GM12878 (cell line): ENCODE measurements at regions not wholly inside any gene's neighbourhood (a gene's known extent, or its start where the extent isn't known, plus 50 kb on each side); places are given as distances from the start of the nearest gene placed in this dataset.

Source experiments
- ATAC-seq: fragments of 200-7000 bp; cut with Tn5 transposase; 3 replicates; pipeline ENCODE4 v1.9.1; 2020; ENCODE audit warnings: mild to moderate bottlenecking, moderate library complexity
- BruUV-seq: library from RNA; stranded (reverse); fragments of 400-500 nt; replicated peaks from 2 replicates; lab custom pipeline; 2021; lab: Mats Ljungman, UMichigan
- CTCF ChIA-PET: fragments of 300-600 bp; sonication (Branson Sonifier 250); formaldehyde crosslinking; extraction: SDS; loops from one replicate; lab custom pipeline; 2021; ENCODE audit warnings: inconsistent platforms; lab: Yijun Ruan, JAX
- POLR2A ChIA-PET: fragments of 350-600 bp; formaldehyde crosslinking; extraction: SDS; loops from one replicate; lab custom pipeline; 2021; ENCODE audit warnings: inconsistent platforms; lab: Charles Lee
- RAD21 ChIA-PET: fragments of 300-600 bp; sonication (Branson Sonifier 250); formaldehyde crosslinking; loops from one replicate; lab custom pipeline; 2023; ENCODE audit warnings: antibody characterized with exemption; ENCODE audit not compliant: unreplicated experiment; lab: Charles Lee
- SMC1A ChIA-PET: fragments of 300-600 bp; sonication (Branson Sonifier 250); formaldehyde crosslinking; loops from one replicate; lab custom pipeline; 2023; ENCODE audit not compliant: unreplicated experiment, uncharacterized antibody; lab: Charles Lee
- DNase-seq: peaks from one replicate; pipeline ENCODE4 v3.0.0-alpha.2; 2011; ENCODE audit warnings: low read depth, low spot score
- FAIRE-seq: peaks from 3 replicates; lab custom pipeline; 2011; peaks lifted over from hg19 to GRCh38; lab: Jason Lieb, UNC
- H2AFZ ChIP-seq: 2 replicates; pipeline ENCODE4 v1.6.0; 2011; ENCODE audit warnings: low read depth, low read length, control low read depth; ENCODE audit not compliant: control insufficient read depth
- H3K27ac ChIP-seq: 2 replicates; pipeline ENCODE4 v1.5.1; 2011; ENCODE audit warnings: control low read depth; ENCODE audit not compliant: control insufficient read depth, insufficient read depth
- H3K27me3 ChIP-seq, 2 experiments: replicated peaks in 1 of 2; 2 replicates each; pipeline versions ENCODE4 v1.6.0 to v1.6.1; 2011; ENCODE audit warnings: low read length in 1 of 2; ENCODE audit not compliant: control insufficient read depth in 2 of 2, insufficient read depth in 2 of 2
- H3K36me3 ChIP-seq, 2 experiments: 2 replicates each; pipeline ENCODE4 v1.5.1; 2011; ENCODE audit warnings: low read length in 1 of 2; ENCODE audit not compliant: control insufficient read depth in 2 of 2, insufficient read depth in 2 of 2
- H3K4me1 ChIP-seq: 2 replicates; pipeline ENCODE4 v1.6.1; 2011; ENCODE audit warnings: mild to moderate bottlenecking, low read length, moderate library complexity, mixed read lengths; ENCODE audit not compliant: control insufficient read depth, insufficient read depth
- H3K4me2 ChIP-seq: 2 replicates; pipeline ENCODE4 v1.6.0; 2011; ENCODE audit warnings: control low read depth; ENCODE audit not compliant: control insufficient read depth, insufficient read depth
- H3K4me3 ChIP-seq: fragments of 200-600 bp; sonication (generic); 2 replicates; pipeline ENCODE4 v1.5.1; 2016
- H3K79me2 ChIP-seq: 2 replicates; pipeline ENCODE4 v1.6.0; 2011; ENCODE audit warnings: low read length; ENCODE audit not compliant: control insufficient read depth, insufficient read depth
- H3K9ac ChIP-seq: 2 replicates; pipeline ENCODE4 v1.8.0; 2011; ENCODE audit warnings: low read length, control low read depth, mixed read lengths; ENCODE audit not compliant: control insufficient read depth, insufficient read depth
- H3K9me3 ChIP-seq: replicated peaks from 3 replicates; pipeline ENCODE4 v1.5.1; 2011; ENCODE audit warnings: mild to moderate bottlenecking, low read length; ENCODE audit not compliant: control insufficient read depth, insufficient read depth
- H4K20me1 ChIP-seq: 2 replicates; pipeline ENCODE4 v1.6.0; 2011; ENCODE audit not compliant: control insufficient read depth, insufficient read depth
- CHD2 ChIP-seq: IDR thresholded peaks from 2 replicates; pipeline ENCODE4 v1.6.1; 2011; ENCODE audit warnings: low read depth, low read length, improper control_type of control experiment, borderline replicate concordance
- EED ChIP-seq: sonication (generic); IDR thresholded peaks from 2 replicates; pipeline ENCODE4 v1.6.1; 2016; ENCODE audit warnings: antibody characterized with exemption, low read depth
- ESRRA ChIP-seq: IDR thresholded peaks from 2 replicates; pipeline ENCODE4 v1.6.1; 2012; ENCODE audit warnings: mild to moderate bottlenecking, low read length, improper control_type of control experiment
- FOS ChIP-seq: IDR thresholded peaks from 3 replicates; pipeline ENCODE4 v1.6.1; 2011; ENCODE audit warnings: borderline replicate concordance; ENCODE audit not compliant: insufficient read length; ENCODE audit errors: extremely low read depth
- FOXK2 ChIP-seq: fragments of 450-650 bp; IDR thresholded peaks from 2 replicates; pipeline ENCODE4 v1.6.1; 2017; ENCODE audit warnings: mild to moderate bottlenecking, moderate library complexity
- NKRF ChIP-seq: fragments of 450-650 bp; conservative IDR thresholded peaks from 2 replicates; pipeline ENCODE4 v1.6.1; 2017; ENCODE audit warnings: mild to moderate bottlenecking, moderate library complexity
- SIN3A ChIP-seq: IDR thresholded peaks from 2 replicates; pipeline ENCODE4 v1.6.1; 2012; ENCODE audit warnings: low read depth, low read length, improper control_type of control experiment
- WGBS: methylation state at CpG from one replicate; pipeline ENCODE4 v1.1.6; 2016; ENCODE audit warnings: low lambda C conversion rate; ENCODE audit not compliant: insufficient replicate concordance, insufficient coverage; ENCODE audit errors: missing lambda C conversion rate; 5-methylcytosine and 5-hydroxymethylcytosine counted together
- in situ Hi-C: fragments of 300-500 bp; cut with MboI; formaldehyde crosslinking; loops from 9 replicates; pipeline ENCODE4 v1.14.3; 2018; ENCODE audit warnings: mixed read lengths
- intact Hi-C: fragments of 100-400 bp; cut with micrococcal nuclease; formaldehyde crosslinking; loops from one replicate; pipeline ENCODE4 v1.14.2; 2022; ENCODE audit not compliant: unreplicated experiment

- ChIA-PET RAD21 (no interaction called here), POLR2A (no interaction called here), SMC1A (no interaction called here), CTCF (interaction anchor here (1.3 kb wide), 1 partner anchor 32 kb away, joined by 3 read pairs; no protein-coding TSS in a partner anchor)
- Histone ChIP-seq H3K9me3 (no peaks in the 10 kb centered on the region; the same call in 2 of the 3 replicates), H3K27me3 (no peaks in the 10 kb centered on the region; a peak in 1 of 4 replicates), H3K4me2 (no peak overlapping the region), H3K9ac (no peak overlapping the region), H3K36me3 (no peaks in the 10 kb centered on the region), H3K4me1 (no peaks in the 10 kb centered on the region), H4K20me1 (no peaks in the 10 kb centered on the region), H2AFZ (no peak overlapping the region), H3K79me2 (no peaks in the 10 kb centered on the region), H3K27ac (no peak overlapping the region), H3K4me3 (no peak overlapping the region)
- WGBS, result 39% methylated on average over 6 of the region's 6 CpGs
- intact Hi-C loops, result no loop called here
- in situ Hi-C loops, result no loop called here
- no TSS peak for BruUV-seq
- FAIRE-seq (no peak), ATAC-seq (no peak), DNase-seq (no peak)
- TF ChIP-seq FOS, result no peak
- TF ChIP-seq EED, result no peak
- no peak for TF ChIP-seq FOXK2
- TF ChIP-seq ESRRA, result no peak
- TF ChIP-seq SIN3A, result no peak
- TF ChIP-seq CHD2, result no peak
- TF ChIP-seq NKRF, result no peak
These were observed 213.2 kb downstream of the ANAPC1 start for GRCh38 chr2:111670776-111671175.
